HL-60 (cell line): ENCODE measurements at regions not wholly inside any gene's neighbourhood (a gene's known extent, or its start where the extent isn't known, plus 50 kb on each side); places are given as distances from the start of the nearest gene placed in this dataset.

Source experiments
- POLR2AphosphoS5 ChIP-seq: IDR thresholded peaks from 2 replicates; pipeline ENCODE4 v1.6.1; 2012; ENCODE audit warnings: low read depth
- TF ChIP-seq, protein P1 (sequence below): IDR thresholded peaks from one replicate; pipeline ENCODE4 v1.5.1; 2011; ENCODE audit warnings: low read length, control low read depth, inconsistent platforms; ENCODE audit not compliant: insufficient read depth

DNA sequence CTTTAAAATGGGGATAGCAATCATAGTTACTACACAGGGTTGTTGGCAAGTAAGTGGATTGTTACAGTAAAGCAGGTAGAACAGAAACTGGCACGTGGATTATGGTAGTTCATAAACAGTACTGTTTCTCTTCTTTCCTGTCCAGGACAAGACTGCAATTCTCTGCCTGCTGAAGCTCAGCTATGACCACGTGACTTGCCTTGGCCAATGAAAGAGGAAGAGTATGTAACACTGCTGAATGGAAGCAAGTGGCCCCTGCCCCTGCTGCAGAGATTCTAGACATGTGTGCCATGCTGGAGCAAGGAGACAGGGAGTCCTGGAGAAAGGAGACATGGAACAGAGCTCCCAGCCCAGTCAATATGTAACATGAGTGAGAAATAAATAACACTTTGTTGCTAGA is 66.6 kb upstream of the TOX3 start:
- TF ChIP-seq, protein P1, sequence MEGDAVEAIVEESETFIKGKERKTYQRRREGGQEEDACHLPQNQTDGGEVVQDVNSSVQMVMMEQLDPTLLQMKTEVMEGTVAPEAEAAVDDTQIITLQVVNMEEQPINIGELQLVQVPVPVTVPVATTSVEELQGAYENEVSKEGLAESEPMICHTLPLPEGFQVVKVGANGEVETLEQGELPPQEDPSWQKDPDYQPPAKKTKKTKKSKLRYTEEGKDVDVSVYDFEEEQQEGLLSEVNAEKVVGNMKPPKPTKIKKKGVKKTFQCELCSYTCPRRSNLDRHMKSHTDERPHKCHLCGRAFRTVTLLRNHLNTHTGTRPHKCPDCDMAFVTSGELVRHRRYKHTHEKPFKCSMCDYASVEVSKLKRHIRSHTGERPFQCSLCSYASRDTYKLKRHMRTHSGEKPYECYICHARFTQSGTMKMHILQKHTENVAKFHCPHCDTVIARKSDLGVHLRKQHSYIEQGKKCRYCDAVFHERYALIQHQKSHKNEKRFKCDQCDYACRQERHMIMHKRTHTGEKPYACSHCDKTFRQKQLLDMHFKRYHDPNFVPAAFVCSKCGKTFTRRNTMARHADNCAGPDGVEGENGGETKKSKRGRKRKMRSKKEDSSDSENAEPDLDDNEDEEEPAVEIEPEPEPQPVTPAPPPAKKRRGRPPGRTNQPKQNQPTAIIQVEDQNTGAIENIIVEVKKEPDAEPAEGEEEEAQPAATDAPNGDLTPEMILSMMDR = no peak
- TF ChIP-seq POLR2AphosphoS5 = no peak
